Hepatocyte (in vitro differentiated cells): ENCODE measurements at regions not wholly inside any gene's neighbourhood (a gene's known extent, or its start where the extent isn't known, plus 50 kb on each side); places are given as distances from the start of the nearest gene placed in this dataset.

Experiments used
- DNase-seq: peaks from one replicate; pipeline ENCODE4 v3.0.0-alpha.2; 2016; ENCODE audit warnings: low spot score
- H2AFZ ChIP-seq: fragments of 200-600 bp; sonication (generic); 2 replicates; pipeline ENCODE4 v1.6.0; 2016; ENCODE audit warnings: antibody characterized with exemption, mild to moderate bottlenecking
- H3K27ac ChIP-seq: fragments of 200-600 bp; sonication (generic); 2 replicates; pipeline ENCODE4 v1.5.1; 2016; ENCODE audit warnings: mild to moderate bottlenecking
- H3K27me3 ChIP-seq: fragments of 200-600 bp; sonication (generic); 2 replicates; pipeline ENCODE4 v1.6.1; 2016
- H3K36me3 ChIP-seq: fragments of 200-600 bp; sonication (generic); replicated peaks from 2 replicates; pipeline ENCODE4 v1.5.1; 2016; ENCODE audit warnings: low read depth; ENCODE audit not compliant: insufficient read depth
- H3K4me1 ChIP-seq: fragments of 200-600 bp; sonication (generic); 2 replicates; pipeline ENCODE4 v1.5.1; 2016; ENCODE audit warnings: mild to moderate bottlenecking, moderate library complexity; ENCODE audit not compliant: insufficient read depth
- H3K4me2 ChIP-seq: fragments of 200-600 bp; sonication (generic); 2 replicates; pipeline ENCODE4 v1.6.0; 2016
- H3K4me3 ChIP-seq: fragments of 200-600 bp; sonication (generic); 2 replicates; pipeline ENCODE4 v1.5.1; 2016; ENCODE audit warnings: mild to moderate bottlenecking
- H3K79me2 ChIP-seq: fragments of 200-600 bp; sonication (generic); 2 replicates; pipeline ENCODE4 v1.6.0; 2017; ENCODE audit warnings: mild to moderate bottlenecking
- H3K9me2 ChIP-seq: fragments of 200-600 bp; sonication (generic); replicated peaks from 2 replicates; pipeline ENCODE4 v1.6.0; 2017; ENCODE audit warnings: mild to moderate bottlenecking; ENCODE audit not compliant: insufficient read depth
- H3K9me3 ChIP-seq: fragments of 200-600 bp; sonication (generic); 2 replicates; pipeline ENCODE4 v1.5.1; 2016; ENCODE audit warnings: low read depth, mild to moderate bottlenecking
- H4K20me1 ChIP-seq: fragments of 200-600 bp; sonication (generic); 2 replicates; pipeline ENCODE4 v1.6.0; 2016; ENCODE audit warnings: mild to moderate bottlenecking; ENCODE audit not compliant: insufficient read depth, poor library complexity, severe bottlenecking
- CTCF ChIP-seq: fragments of 200-600 bp; sonication (generic); IDR thresholded peaks from 2 replicates; pipeline ENCODE4 v1.5.1; 2016; ENCODE audit warnings: antibody characterized with exemption, mild to moderate bottlenecking; ENCODE audit not compliant: poor library complexity
- EZH2 ChIP-seq: fragments of 200-600 bp; sonication (generic); IDR thresholded peaks from 2 replicates; pipeline ENCODE4 v1.6.1; 2016; ENCODE audit warnings: antibody characterized with exemption, mild to moderate bottlenecking, borderline replicate concordance
- EZH2phosphoT487 ChIP-seq: fragments of 200-600 bp; sonication (generic); IDR thresholded peaks from one replicate; pipeline ENCODE4 v1.6.1; 2018; ENCODE audit warnings: antibody characterized with exemption, mild to moderate bottlenecking, low read depth, moderate library complexity; ENCODE audit not compliant: unreplicated experiment, severe bottlenecking
- WGBS: methylation state at CpG from one replicate; pipeline ENCODE4 v1.1.6; 2016; ENCODE audit warnings: low lambda C conversion rate; ENCODE audit errors: missing lambda C conversion rate; 5-methylcytosine and 5-hydroxymethylcytosine counted together

GRCh38 chr4:18314731-18315130 is 293.2 kb upstream of the LCORL start:
- no peak for DNase-seq
- Histone ChIP-seq H3K4me2 (no peak overlapping the region), H3K36me3 (no peaks in the 10 kb centered on the region), H3K4me3 (no peak overlapping the region), H3K9me3 (no peaks in the 10 kb centered on the region), H3K79me2 (no peaks in the 10 kb centered on the region), H2AFZ (no peak overlapping the region), H3K27ac (no peak overlapping the region), H3K9me2 (no peaks in the 10 kb centered on the region), H3K27me3 (no peaks in the 10 kb centered on the region), H3K4me1 (no peaks in the 10 kb centered on the region), H4K20me1 (no peaks in the 10 kb centered on the region)
- TF ChIP-seq CTCF (no peak), EZH2phosphoT487 (no peak), EZH2 (no peak)
- 71% methylated on average over 3 of the region's 3 CpGs for WGBS

GRCh38 chr4:18297684-18298083 is 276.1 kb upstream of the LCORL start:
- no peak for DNase-seq
- H3K4me3 ChIP-seq = no peak overlapping the region
- H2AFZ ChIP-seq = no peak overlapping the region
- H4K20me1 ChIP-seq = no peaks in the 10 kb centered on the region
- H3K79me2 ChIP-seq = no peaks in the 10 kb centered on the region
- no peaks in the 10 kb centered on the region for H3K9me2 ChIP-seq
- H3K9me3 ChIP-seq = no peaks in the 10 kb centered on the region
- no peaks in the 10 kb centered on the region for H3K4me1 ChIP-seq
- no peak overlapping the region for H3K4me2 ChIP-seq
- no peak overlapping the region for H3K27ac ChIP-seq
- H3K27me3 ChIP-seq = no peaks in the 10 kb centered on the region
- H3K36me3 ChIP-seq = no peaks in the 10 kb centered on the region
- WGBS = 88% methylated on average over 2 of the region's 2 CpGs
- TF ChIP-seq EZH2phosphoT487 = no peak
- no peak for TF ChIP-seq CTCF
- TF ChIP-seq EZH2 = no peak

- Histone ChIP-seq H3K36me3 (no peaks in the 10 kb centered on the region), H2AFZ (no peak overlapping the region), H3K4me1 (no peaks in the 10 kb centered on the region), H3K9me2 (no peaks in the 10 kb centered on the region), H3K4me2 (no peak overlapping the region), H4K20me1 (no peaks in the 10 kb centered on the region), H3K9me3 (no peaks in the 10 kb centered on the region), H3K27ac (no peak overlapping the region), H3K27me3 (no peaks in the 10 kb centered on the region), H3K79me2 (no peaks in the 10 kb centered on the region), H3K4me3 (no peak overlapping the region)
- DNase-seq = no peak
- WGBS = 40% methylated on average over 2 of the region's 2 CpGs
- TF ChIP-seq EZH2 (no peak), CTCF (no peak), EZH2phosphoT487 (no peak)
Measured at GRCh38 chr4:18296411-18296810, 274.9 kb upstream of the LCORL start.

- Histone ChIP-seq H3K4me1 (no peaks in the 10 kb centered on the region), H3K9me2 (no peaks in the 10 kb centered on the region), H3K36me3 (no peaks in the 10 kb centered on the region), H3K4me3 (no peak overlapping the region), H3K27me3 (no peaks in the 10 kb centered on the region), H3K4me2 (no peak overlapping the region), H4K20me1 (no peaks in the 10 kb centered on the region), H3K27ac (no peak overlapping the region), H3K79me2 (no peaks in the 10 kb centered on the region), H2AFZ (no peak overlapping the region), H3K9me3 (no peaks in the 10 kb centered on the region)
- WGBS = 60% methylated on average over 2 of the region's 2 CpGs
- no peak for TF ChIP-seq CTCF
- no peak for DNase-seq
Measured at GRCh38 chr4:18294846-18295245, 273.3 kb upstream of the LCORL start.
